GM20000 (cell line): ENCODE measurements at regions not wholly inside any gene's neighbourhood (a gene's known extent, or its start where the extent isn't known, plus 50 kb on each side); places are given as distances from the start of the nearest gene placed in this dataset.

Experiments used
- DNase-seq: peaks from one replicate; pipeline ENCODE4 v3.0.0; 2012; ENCODE audit warnings: low spot score
- CTCF ChIP-seq: IDR thresholded peaks from 2 replicates; pipeline ENCODE4 v1.5.1; 2012; ENCODE audit warnings: mild to moderate bottlenecking, control low read depth; ENCODE audit errors: extremely low read depth, missing control alignments

- DNase-seq = no peak
- TF ChIP-seq CTCF = no peak
These were observed 534.5 kb downstream of the GLUD2 start for GRCh38 chrX:121581885-121582284.

GRCh38 chrX:121585626-121586025 lies 538.2 kb downstream of the GLUD2 start:
- DNase-seq = no peak
- TF ChIP-seq CTCF = no peak

- DNase-seq = no peak
- TF ChIP-seq CTCF = no peak
These were observed 545.5 kb downstream of the GLUD2 start for GRCh38 chrX:121592884-121593283.

- DNase-seq = no peak
- no peak for TF ChIP-seq CTCF
These were observed 550.9 kb downstream of the GLUD2 start for GRCh38 chrX:121598356-121598755.

GRCh38 chrX:121635141-121635540 lies 587.7 kb downstream of the GLUD2 start:
- DNase-seq = no peak
- no peak for TF ChIP-seq CTCF

GRCh38 chrX:121639781-121640180 lies 592.4 kb downstream of the GLUD2 start:
- no peak for DNase-seq
- TF ChIP-seq CTCF = no peak

GRCh38 chrX:121641560-121641959 lies 594.1 kb downstream of the GLUD2 start:
- no peak for DNase-seq
- TF ChIP-seq CTCF = no peak
